ENCODE measurements at regions not wholly inside any gene's neighbourhood (a gene's known extent, or its start where the extent isn't known, plus 50 kb on each side); places are given as distances from the start of the nearest gene placed in this dataset.

DNA sequence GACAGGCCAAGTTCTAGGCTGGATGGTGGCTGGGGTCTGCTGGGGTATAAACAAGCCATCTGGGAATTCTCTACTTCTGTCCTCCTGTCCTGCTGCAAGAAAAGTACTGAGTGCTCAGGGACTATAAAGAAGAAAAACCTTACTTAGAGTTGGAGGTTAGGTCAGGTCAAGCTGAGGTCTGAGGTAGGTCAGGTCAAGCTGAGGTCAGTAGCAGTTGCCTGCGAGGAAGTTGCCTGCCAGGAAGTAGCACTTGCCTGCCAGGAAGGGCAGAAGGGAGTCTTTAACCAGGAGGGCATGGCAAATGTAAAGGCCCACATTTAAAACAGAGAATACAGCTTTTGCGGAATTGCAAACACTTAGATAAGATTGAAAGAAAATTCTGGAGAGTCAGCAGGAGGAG is 51.3 kb upstream of the PRLR start:
- intact Hi-C loops (cut with micrococcal nuclease) = no loop called here
